ENCODE measurements at regions not wholly inside any gene's neighbourhood (a gene's known extent, or its start where the extent isn't known, plus 50 kb on each side); places are given as distances from the start of the nearest gene placed in this dataset.

DNA sequence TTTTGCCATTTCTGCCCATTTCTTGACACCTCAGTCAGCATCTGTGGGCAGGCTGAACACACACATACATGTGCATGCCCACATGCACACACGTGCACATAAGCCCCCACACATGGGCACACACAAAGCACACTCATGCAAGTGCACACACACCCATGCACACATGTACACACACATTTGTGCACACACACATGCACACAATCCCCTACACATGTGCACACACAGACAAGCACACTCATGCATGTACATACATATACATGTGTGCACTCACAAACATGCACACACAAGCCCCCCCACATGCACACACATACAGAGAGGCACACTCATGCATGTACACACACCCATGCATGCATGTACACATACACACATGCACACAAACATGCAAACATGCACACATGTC is 83.5 kb upstream of the ACTRT2 start:
- H4K5ac ChIP-seq (ENCODE audit: low read depth, low read length), result no peak overlapping the region
- no peak overlapping the region for H4K8ac ChIP-seq (ENCODE audit: low read depth in 2 of 2, low read length in 2 of 2)
- no peak overlapping the region for H2BK120ac ChIP-seq (ENCODE audit: low read depth, low read length)
- no peak overlapping the region for H3K9ac ChIP-seq (ENCODE audit: low read depth, low read length)
- intact Hi-C loops (cut with micrococcal nuclease), result no loop called here
- H3K18ac ChIP-seq (ENCODE audit: low read depth, low read length), result no peak overlapping the region
- CTCF ChIA-PET, result no interaction called here
- no peaks in the 10 kb centered on the region for H3K4me1 ChIP-seq (ENCODE audit: control insufficient read depth, insufficient read depth, low read length)
- BruUV-seq (replicated peaks), result no TSS peak
- H2AFZ ChIP-seq (replicated peaks; ENCODE audit: low read length, poor library complexity), result no peak overlapping the region
- TF ChIP-seq POLR2A (IDR thresholded peaks at IDR 0.05; ENCODE audit: low read depth, low read length) (no peak), RCOR1 (IDR thresholded peaks at IDR 0.05; ENCODE audit: insufficient replicate concordance, low read length) (no peak), RAD21 (IDR thresholded peaks at IDR 0.05; ENCODE audit: low read length) (no peak), CHD1 (IDR thresholded peaks at IDR 0.05; ENCODE audit: low read depth, low read length) (no peak), MAFK (IDR thresholded peaks at IDR 0.05; ENCODE audit: low read depth, low read length) (no peak), NFE2L2 (IDR thresholded peaks at IDR 0.05; ENCODE audit: low read depth, low read length) (no peak), SMC3 (IDR thresholded peaks at IDR 0.05; ENCODE audit: low read depth, low read length) (no peak), CEBPB (IDR thresholded peaks at IDR 0.05; ENCODE audit: low read depth, low read length) (no peak), MAZ (IDR thresholded peaks at IDR 0.05; ENCODE audit: borderline replicate concordance, low read depth, low read length) (no peak), RFX5 (IDR thresholded peaks at IDR 0.05; ENCODE audit: low read depth, low read length) (no peak), MXI1 (IDR thresholded peaks at IDR 0.05; ENCODE audit: borderline replicate concordance, low read depth, low read length) (no peak), FOS (IDR thresholded peaks at IDR 0.05; ENCODE audit: low read depth, low read length) (no peak), BHLHE40 (IDR thresholded peaks at IDR 0.05; ENCODE audit: low read depth, low read length) (no peak)
- TF ChIP-seq, protein P1, sequence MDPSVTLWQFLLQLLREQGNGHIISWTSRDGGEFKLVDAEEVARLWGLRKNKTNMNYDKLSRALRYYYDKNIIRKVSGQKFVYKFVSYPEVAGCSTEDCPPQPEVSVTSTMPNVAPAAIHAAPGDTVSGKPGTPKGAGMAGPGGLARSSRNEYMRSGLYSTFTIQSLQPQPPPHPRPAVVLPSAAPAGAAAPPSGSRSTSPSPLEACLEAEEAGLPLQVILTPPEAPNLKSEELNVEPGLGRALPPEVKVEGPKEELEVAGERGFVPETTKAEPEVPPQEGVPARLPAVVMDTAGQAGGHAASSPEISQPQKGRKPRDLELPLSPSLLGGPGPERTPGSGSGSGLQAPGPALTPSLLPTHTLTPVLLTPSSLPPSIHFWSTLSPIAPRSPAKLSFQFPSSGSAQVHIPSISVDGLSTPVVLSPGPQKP (IDR thresholded peaks at IDR 0.05; ENCODE audit: borderline replicate concordance, low read depth, low read length), result no peak
- TF ChIP-seq, protein P2, sequence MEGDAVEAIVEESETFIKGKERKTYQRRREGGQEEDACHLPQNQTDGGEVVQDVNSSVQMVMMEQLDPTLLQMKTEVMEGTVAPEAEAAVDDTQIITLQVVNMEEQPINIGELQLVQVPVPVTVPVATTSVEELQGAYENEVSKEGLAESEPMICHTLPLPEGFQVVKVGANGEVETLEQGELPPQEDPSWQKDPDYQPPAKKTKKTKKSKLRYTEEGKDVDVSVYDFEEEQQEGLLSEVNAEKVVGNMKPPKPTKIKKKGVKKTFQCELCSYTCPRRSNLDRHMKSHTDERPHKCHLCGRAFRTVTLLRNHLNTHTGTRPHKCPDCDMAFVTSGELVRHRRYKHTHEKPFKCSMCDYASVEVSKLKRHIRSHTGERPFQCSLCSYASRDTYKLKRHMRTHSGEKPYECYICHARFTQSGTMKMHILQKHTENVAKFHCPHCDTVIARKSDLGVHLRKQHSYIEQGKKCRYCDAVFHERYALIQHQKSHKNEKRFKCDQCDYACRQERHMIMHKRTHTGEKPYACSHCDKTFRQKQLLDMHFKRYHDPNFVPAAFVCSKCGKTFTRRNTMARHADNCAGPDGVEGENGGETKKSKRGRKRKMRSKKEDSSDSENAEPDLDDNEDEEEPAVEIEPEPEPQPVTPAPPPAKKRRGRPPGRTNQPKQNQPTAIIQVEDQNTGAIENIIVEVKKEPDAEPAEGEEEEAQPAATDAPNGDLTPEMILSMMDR (conservative IDR thresholded peaks at IDR 0.05; ENCODE audit: low read depth, low read length), result no peak
- TF ChIP-seq, protein P3, sequence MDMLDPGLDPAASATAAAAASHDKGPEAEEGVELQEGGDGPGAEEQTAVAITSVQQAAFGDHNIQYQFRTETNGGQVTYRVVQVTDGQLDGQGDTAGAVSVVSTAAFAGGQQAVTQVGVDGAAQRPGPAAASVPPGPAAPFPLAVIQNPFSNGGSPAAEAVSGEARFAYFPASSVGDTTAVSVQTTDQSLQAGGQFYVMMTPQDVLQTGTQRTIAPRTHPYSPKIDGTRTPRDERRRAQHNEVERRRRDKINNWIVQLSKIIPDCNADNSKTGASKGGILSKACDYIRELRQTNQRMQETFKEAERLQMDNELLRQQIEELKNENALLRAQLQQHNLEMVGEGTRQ (IDR thresholded peaks at IDR 0.05; ENCODE audit: low read depth, low read length), result no peak
- H3K4me2 ChIP-seq (ENCODE audit: low read depth, low read length), result no peak overlapping the region
- H3K23ac ChIP-seq (ENCODE audit: low read depth, low read length), result no peak overlapping the region
- POLR2A ChIA-PET (ENCODE audit: unreplicated experiment), result no interaction called here
- no peak for DNase-seq
- H3K9me1 ChIP-seq (ENCODE audit: insufficient read depth, low read length), result no peaks in the 10 kb centered on the region
- H2BK20ac ChIP-seq (ENCODE audit: low read depth, low read length), result no peak overlapping the region
- no peak overlapping the region for H3K14ac ChIP-seq (replicated peaks; ENCODE audit: low read depth, low read length)
- H2BK5ac ChIP-seq (ENCODE audit: low read depth, low read length, poor library complexity, severe bottlenecking), result no peak overlapping the region
- no peak overlapping the region for H2BK15ac ChIP-seq (ENCODE audit: low read depth, low read length)
- no peak overlapping the region for H2AK9ac ChIP-seq (replicated peaks; ENCODE audit: low read depth, low read length, poor library complexity)
- no peaks in the 10 kb centered on the region for H4K20me1 ChIP-seq (ENCODE audit: insufficient read depth, low read length)
- no peak overlapping the region for H3K4me3 ChIP-seq (ENCODE audit: insufficient read depth, low read depth, low read length)
- no peaks in the 10 kb centered on the region for H3K36me3 ChIP-seq (ENCODE audit: control insufficient read depth, insufficient read depth, low read length)
- no peaks in the 10 kb centered on the region for H3K79me1 ChIP-seq (ENCODE audit: low read depth in 1 of 2, low read length in 2 of 2)
- H3K27me3 ChIP-seq (ENCODE audit: control insufficient read depth, insufficient read depth, low read length), result no peaks in the 10 kb centered on the region
- peaks cover 69% of the 10 kb centered on the region for H3K9me3 ChIP-seq (ENCODE audit: control insufficient read depth, insufficient read depth, low read length)
- no peak overlapping the region for H3K56ac ChIP-seq (ENCODE audit: extremely low read depth, insufficient read depth, low read length)
- no peak overlapping the region for H3K27ac ChIP-seq (ENCODE audit: insufficient read depth, low read length)
- WGBS, 2 experiments (ENCODE audit: extremely low coverage in 2 of 2, insufficient read length in 1 of 2), result 0% methylated on average over 1 of the region's 1 CpG; no CpG with 5 or more reads in 1 of the 2 experiments
- dilution Hi-C loops (cut with HindIII; ENCODE audit: low sequenced_read_pairs, unreplicated experiment), result no loop called here
- ATAC-seq (ENCODE audit: low read depth), result no peak
- H3K4ac ChIP-seq (ENCODE audit: low read depth, low read length), result no peak overlapping the region
- no peak overlapping the region for H4K91ac ChIP-seq (ENCODE audit: insufficient read depth, low read depth, low read length)
- in situ Hi-C loops (cut with MboI; ENCODE audit: low sequenced_read_pairs), result no loop called here
- H2AK5ac ChIP-seq (ENCODE audit: low read depth, low read length), result no peak overlapping the region

All from IMR-90 (cell line).